B cell (primary cell): ENCODE measurements at regions not wholly inside any gene's neighbourhood (a gene's known extent, or its start where the extent isn't known, plus 50 kb on each side); places are given as distances from the start of the nearest gene placed in this dataset.

Experiments
- EZH2 ChIP-seq: IDR thresholded peaks from 2 replicates; pipeline ENCODE4 v1.6.1; 2012; ENCODE audit warnings: borderline replicate concordance, low read depth, mild to moderate bottlenecking, moderate library complexity, low read length; ENCODE audit not compliant: insufficient read depth, poor library complexity, severe bottlenecking
- TF ChIP-seq, protein P1 (sequence below): fragments of 200-600 bp; IDR thresholded peaks from one replicate; pipeline ENCODE4 v1.8.0; 2022; ENCODE audit warnings: antibody characterized with exemption, mild to moderate bottlenecking

- TF ChIP-seq, protein P1, sequence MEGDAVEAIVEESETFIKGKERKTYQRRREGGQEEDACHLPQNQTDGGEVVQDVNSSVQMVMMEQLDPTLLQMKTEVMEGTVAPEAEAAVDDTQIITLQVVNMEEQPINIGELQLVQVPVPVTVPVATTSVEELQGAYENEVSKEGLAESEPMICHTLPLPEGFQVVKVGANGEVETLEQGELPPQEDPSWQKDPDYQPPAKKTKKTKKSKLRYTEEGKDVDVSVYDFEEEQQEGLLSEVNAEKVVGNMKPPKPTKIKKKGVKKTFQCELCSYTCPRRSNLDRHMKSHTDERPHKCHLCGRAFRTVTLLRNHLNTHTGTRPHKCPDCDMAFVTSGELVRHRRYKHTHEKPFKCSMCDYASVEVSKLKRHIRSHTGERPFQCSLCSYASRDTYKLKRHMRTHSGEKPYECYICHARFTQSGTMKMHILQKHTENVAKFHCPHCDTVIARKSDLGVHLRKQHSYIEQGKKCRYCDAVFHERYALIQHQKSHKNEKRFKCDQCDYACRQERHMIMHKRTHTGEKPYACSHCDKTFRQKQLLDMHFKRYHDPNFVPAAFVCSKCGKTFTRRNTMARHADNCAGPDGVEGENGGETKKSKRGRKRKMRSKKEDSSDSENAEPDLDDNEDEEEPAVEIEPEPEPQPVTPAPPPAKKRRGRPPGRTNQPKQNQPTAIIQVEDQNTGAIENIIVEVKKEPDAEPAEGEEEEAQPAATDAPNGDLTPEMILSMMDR, result no peak
- TF ChIP-seq EZH2, result no peak
Measured at GRCh38 chr2:188785490-188785889, 188.7 kb upstream of the COL3A1 start.
